Fibroblast of the aortic adventitia (primary cell): ENCODE measurements at regions not wholly inside any gene's neighbourhood (a gene's known extent, or its start where the extent isn't known, plus 50 kb on each side); places are given as distances from the start of the nearest gene placed in this dataset.

Experiments used
- DNase-seq: peaks from one replicate; pipeline ENCODE4 v3.0.0-alpha.2; 2010; ENCODE audit warnings: low read depth
- H3K4me3 ChIP-seq: 2 replicates; pipeline ENCODE4 v1.5.1; 2011; ENCODE audit warnings: low read depth, mild to moderate bottlenecking, control low read depth, low read length, moderate library complexity
- TF ChIP-seq, protein P1 (sequence below): IDR thresholded peaks from 2 replicates; pipeline ENCODE4 v1.5.1; 2011; ENCODE audit warnings: mild to moderate bottlenecking, low read length, control low read depth, inconsistent platforms; ENCODE audit not compliant: insufficient read depth

DNA sequence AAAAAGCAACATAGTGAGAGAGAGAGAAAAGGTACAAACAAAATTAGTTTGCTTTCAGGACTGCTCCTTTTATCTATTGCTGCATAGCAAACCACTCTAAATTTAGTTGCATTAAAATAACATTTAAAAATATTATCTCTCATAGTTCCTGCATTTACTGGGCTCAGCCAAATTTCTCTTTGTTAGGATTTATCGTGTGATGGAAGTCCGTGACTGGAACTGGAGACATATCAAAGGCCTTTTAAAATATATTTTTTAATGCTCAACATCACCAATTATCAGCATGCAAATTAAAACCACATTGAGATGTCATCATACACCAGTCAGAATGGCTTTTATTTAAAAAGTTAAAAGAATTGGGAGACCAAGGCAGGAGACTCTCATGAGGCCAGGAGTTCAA, 107.6 kb upstream of the SYT1 start:
- peak; percentile 50 for DNase-seq
- TF ChIP-seq, protein P1, sequence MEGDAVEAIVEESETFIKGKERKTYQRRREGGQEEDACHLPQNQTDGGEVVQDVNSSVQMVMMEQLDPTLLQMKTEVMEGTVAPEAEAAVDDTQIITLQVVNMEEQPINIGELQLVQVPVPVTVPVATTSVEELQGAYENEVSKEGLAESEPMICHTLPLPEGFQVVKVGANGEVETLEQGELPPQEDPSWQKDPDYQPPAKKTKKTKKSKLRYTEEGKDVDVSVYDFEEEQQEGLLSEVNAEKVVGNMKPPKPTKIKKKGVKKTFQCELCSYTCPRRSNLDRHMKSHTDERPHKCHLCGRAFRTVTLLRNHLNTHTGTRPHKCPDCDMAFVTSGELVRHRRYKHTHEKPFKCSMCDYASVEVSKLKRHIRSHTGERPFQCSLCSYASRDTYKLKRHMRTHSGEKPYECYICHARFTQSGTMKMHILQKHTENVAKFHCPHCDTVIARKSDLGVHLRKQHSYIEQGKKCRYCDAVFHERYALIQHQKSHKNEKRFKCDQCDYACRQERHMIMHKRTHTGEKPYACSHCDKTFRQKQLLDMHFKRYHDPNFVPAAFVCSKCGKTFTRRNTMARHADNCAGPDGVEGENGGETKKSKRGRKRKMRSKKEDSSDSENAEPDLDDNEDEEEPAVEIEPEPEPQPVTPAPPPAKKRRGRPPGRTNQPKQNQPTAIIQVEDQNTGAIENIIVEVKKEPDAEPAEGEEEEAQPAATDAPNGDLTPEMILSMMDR = no peak

DNA sequence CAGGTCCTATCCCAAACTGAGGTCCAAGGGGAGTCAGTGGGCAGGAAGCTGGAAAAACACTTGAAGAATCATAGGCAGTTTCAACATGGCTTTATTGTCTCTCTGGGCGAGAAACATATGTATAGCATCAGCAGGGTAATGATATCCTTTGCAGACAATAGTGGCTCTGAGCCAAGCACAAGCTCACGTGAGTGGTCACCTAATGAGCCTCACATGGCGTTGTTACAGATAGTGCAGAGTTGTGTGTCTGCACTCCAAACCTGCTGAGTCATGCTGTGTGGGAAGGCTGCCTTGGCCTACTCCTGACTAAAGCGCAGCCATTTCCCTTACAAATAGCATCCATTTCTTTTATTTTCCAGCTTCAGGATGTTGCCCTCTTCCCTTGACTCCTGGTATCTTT, 105.2 kb upstream of the SYT1 start:
- TF ChIP-seq, protein P1 = no peak
- peak; percentile 88 for DNase-seq
- no peak overlapping the region for H3K4me3 ChIP-seq

More for the DNA sequence above, 107.6 kb upstream of the SYT1 start:
- H3K4me3 ChIP-seq = no peak overlapping the region

DNA sequence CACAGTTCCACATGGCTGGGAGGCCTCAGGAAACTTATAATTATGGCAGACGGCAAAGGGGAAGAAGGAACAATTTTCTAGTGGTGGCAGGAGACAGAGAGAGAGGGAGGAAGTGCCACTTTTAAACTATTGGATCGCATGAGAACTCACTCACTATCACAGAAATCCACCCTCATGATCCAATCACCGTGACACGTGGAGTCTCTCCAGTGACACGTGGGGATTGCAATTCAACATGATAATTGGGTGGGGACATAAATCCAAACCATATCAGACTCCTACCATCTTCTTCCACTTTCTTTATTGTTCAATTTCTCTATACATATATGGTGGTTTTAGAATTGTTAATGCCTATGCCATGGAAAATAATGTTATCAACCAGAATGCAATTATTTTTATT, 103.7 kb upstream of the SYT1 start:
- DNase-seq = no peak
- H3K4me3 ChIP-seq = no peak overlapping the region
- TF ChIP-seq, protein P1 = no peak

DNA sequence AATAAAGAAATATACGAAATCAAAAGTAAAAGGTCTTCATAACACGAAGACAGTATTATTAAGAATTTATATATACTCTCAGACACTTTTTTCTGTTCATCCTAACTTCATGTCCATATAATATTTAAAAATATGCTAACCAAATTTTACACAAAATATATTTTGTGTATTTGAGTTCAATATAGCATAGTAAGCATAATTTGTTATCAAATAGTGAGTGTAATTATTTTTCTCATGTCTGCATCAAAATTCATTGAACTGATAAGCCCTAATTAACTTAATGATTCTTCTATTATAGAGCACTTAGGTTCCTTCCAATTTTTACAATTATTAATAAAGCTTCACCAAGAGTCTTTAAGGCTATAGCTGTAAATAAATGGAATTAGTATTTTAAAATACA, 99.7 kb upstream of the SYT1 start:
- no peak overlapping the region for H3K4me3 ChIP-seq
- TF ChIP-seq, protein P1 = no peak
- no peak for DNase-seq

DNA sequence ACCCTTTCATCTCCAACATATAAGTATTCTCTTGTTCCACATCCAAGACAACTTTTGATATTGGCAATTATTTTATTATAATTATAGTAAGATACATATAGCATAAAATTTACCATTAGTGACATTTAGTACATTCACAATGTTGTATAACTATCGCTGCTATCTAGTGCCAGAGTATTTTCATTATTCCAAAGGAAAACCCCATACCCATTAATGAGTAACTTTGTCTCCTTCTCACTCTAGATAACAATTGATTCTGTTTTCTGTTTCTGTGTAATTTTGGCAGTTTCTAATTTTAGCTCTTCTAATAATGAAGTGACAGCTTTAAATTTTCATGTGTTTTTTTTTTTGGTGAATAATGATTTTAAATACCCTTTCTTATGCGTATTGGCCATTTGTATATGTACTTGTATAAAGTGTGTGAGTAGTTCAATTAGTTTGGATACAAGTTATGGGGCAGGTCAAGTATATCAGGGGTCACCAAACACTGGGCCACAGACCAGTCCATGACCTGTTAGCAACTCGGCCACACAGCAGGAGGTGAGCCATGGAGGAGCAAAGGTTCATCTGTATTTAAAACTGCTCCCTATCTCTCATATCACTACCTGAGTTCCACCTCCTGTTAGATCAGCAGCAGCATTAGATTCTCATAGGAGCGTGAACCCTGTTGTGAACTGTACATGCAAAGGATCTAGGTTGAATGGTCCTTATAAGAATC, 97.2 kb upstream of the SYT1 start:
- DNase-seq = no peak
- no peak overlapping the region for H3K4me3 ChIP-seq

DNA sequence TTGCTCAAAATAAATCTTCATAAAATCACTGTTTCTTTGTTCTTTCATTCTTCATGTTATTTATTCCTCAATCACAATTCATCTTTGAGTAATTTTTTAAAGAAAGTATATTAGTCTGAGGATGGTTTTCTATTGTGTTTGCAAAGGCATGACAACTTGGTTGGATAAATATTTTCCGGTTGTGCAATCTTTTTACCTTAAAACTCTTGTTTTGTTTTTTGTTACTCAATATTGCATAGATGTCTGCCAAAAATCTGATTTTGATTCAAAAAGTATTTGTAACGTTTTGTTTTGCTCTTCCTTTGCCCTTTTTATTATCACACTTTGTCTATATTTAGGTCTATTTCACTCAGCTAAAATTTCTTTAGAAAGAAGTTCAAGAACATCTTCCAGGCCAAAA, 86.2 kb upstream of the SYT1 start:
- TF ChIP-seq, protein P1 = no peak
- DNase-seq = peak; percentile 42
- no peak overlapping the region for H3K4me3 ChIP-seq

More for the DNA sequence above, 97.2 kb upstream of the SYT1 start:
- TF ChIP-seq, protein P1 = no peak

DNA sequence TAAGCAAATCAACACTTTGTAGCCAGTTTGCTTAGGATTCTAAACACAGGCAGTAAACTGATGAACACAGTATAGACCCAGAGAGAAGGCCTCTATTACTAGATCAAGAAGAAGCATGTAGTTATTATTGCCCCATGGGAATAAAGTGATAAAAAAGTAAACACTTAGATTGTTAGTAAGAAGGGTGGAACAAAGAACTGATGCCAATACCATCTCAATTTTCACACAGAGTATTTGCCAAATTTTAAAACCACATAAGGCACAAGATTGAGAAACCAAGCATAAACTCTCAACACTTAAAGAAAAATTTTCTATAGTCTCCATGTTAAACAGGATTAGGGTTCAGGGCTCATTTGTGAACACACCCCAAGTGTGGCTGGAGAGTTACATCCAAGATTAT, 77.0 kb upstream of the SYT1 start:
- peak; percentile 63 for DNase-seq
- no peak overlapping the region for H3K4me3 ChIP-seq
- TF ChIP-seq, protein P1 = no peak
